Keratinocyte (primary cell): ENCODE measurements at regions not wholly inside any gene's neighbourhood (a gene's known extent, or its start where the extent isn't known, plus 50 kb on each side); places are given as distances from the start of the nearest gene placed in this dataset.

Experiments
- DNase-seq: peaks from one replicate; pipeline ENCODE4 v3.0.0-alpha.2; 2011; ENCODE audit warnings: low read depth, missing footprints, low spot score
- FAIRE-seq: peaks from 2 replicates; lab custom pipeline; 2011; peaks lifted over from hg19 to GRCh38; lab: Jason Lieb, UNC
- H2AFZ ChIP-seq: 2 replicates; pipeline ENCODE4 v1.6.0; 2012; ENCODE audit warnings: low read length, control low read depth, inconsistent platforms; ENCODE audit not compliant: control insufficient read depth
- H3K27ac ChIP-seq: 2 replicates; pipeline ENCODE4 v1.5.1; 2011; ENCODE audit warnings: low read length; ENCODE audit not compliant: control insufficient read depth, insufficient read depth
- H3K27me3 ChIP-seq: 3 replicates; pipeline ENCODE4 v1.6.0; 2011; ENCODE audit warnings: low read length; ENCODE audit not compliant: control insufficient read depth, insufficient read depth; ENCODE audit errors: extremely low read depth
- H3K36me3 ChIP-seq, 2 experiments: 2 replicates in 1 of 2; 3 replicates in 1 of 2; pipeline ENCODE4 v1.5.1; 2011; ENCODE audit warnings: low read length in 2 of 2, mild to moderate bottlenecking in 1 of 2; ENCODE audit not compliant: control insufficient read depth in 2 of 2, insufficient read depth in 2 of 2; ENCODE audit errors: extremely low read depth in 1 of 2
- H3K4me1 ChIP-seq: 3 replicates; pipeline ENCODE4 v1.5.1; 2011; ENCODE audit warnings: low read length; ENCODE audit not compliant: control insufficient read depth, insufficient read depth; ENCODE audit errors: extremely low read depth
- H3K4me2 ChIP-seq: 3 replicates; pipeline ENCODE4 v1.6.0; 2011; ENCODE audit warnings: low read depth, low read length; ENCODE audit not compliant: control insufficient read depth, insufficient read depth; ENCODE audit errors: extremely low read depth
- H3K4me3 ChIP-seq, 3 experiments: fragments of 200-600 bp in 1 of 3; sonication (generic) in 1 of 3; 2 replicates in 2 of 3; 3 replicates in 1 of 3; pipeline ENCODE4 v1.5.1; 2011 to 2016; ENCODE audit warnings: low read length in 3 of 3, mild to moderate bottlenecking in 3 of 3, control low read depth in 2 of 3, inconsistent platforms in 1 of 3, low read depth in 1 of 3, mixed read lengths in 1 of 3, mixed run types in 1 of 3, moderate library complexity in 1 of 3; ENCODE audit not compliant: control insufficient read depth in 2 of 3, insufficient read depth in 2 of 3; ENCODE audit errors: extremely low read depth in 1 of 3
- H3K79me2 ChIP-seq: 2 replicates; pipeline ENCODE4 v1.6.0; 2012; ENCODE audit warnings: low read length; ENCODE audit not compliant: control insufficient read depth, insufficient read depth
- H3K9ac ChIP-seq: 3 replicates; pipeline ENCODE4 v1.6.0; 2011; ENCODE audit warnings: low read length; ENCODE audit not compliant: control insufficient read depth, insufficient read depth; ENCODE audit errors: extremely low read depth
- H3K9me1 ChIP-seq: 3 replicates; pipeline ENCODE4 v1.6.0; 2011; ENCODE audit warnings: low read length; ENCODE audit not compliant: control insufficient read depth, insufficient read depth; ENCODE audit errors: extremely low read depth
- H3K9me3 ChIP-seq: 2 replicates; pipeline ENCODE4 v1.5.1; 2012; ENCODE audit warnings: low read depth, low read length; ENCODE audit not compliant: control insufficient read depth
- H4K20me1 ChIP-seq: 3 replicates; pipeline ENCODE4 v1.6.0; 2011; ENCODE audit warnings: low read length; ENCODE audit not compliant: control insufficient read depth, insufficient read depth; ENCODE audit errors: extremely low read depth
- CTCF ChIP-seq, 3 experiments: IDR thresholded peaks in 1 of 3; conservative IDR thresholded peaks in 1 of 3; optimal IDR thresholded peaks in 1 of 3; 2 replicates in 2 of 3; 3 replicates in 1 of 3; pipeline versions ENCODE3 to v1.5.1; 2011; ENCODE audit warnings: low read length in 3 of 3, mild to moderate bottlenecking in 3 of 3, moderate library complexity in 2 of 3, control low read depth in 1 of 3, inconsistent platforms in 1 of 3; ENCODE audit not compliant: insufficient read depth in 2 of 3; ENCODE audit errors: extremely low read depth in 1 of 3
- EZH2 ChIP-seq: IDR thresholded peaks from one replicate; pipeline ENCODE4 v1.6.1; 2012; ENCODE audit warnings: inconsistent platforms, mild to moderate bottlenecking, low read length, moderate library complexity
- dilution Hi-C: fragments of 300-500 bp; cut with MboI; formaldehyde crosslinking; loops from one replicate; pipeline ENCODE4 v1.7.0; 2020; ENCODE audit warnings: low sequenced_read_pairs; ENCODE audit not compliant: extremely low pct_ligation_motif_present

- Histone ChIP-seq H3K79me2 (no peaks in the 10 kb centered on the region), H3K4me3 (no peak overlapping the region), H3K4me1 (peaks cover 8% of the 10 kb centered on the region), H3K9me3 (peaks cover 2% of the 10 kb centered on the region), H3K9ac (no peak overlapping the region), H3K27ac (no peak overlapping the region), H2AFZ (no peak overlapping the region), H4K20me1 (no peaks in the 10 kb centered on the region), H3K4me2 (no peak overlapping the region), H3K9me1 (no peaks in the 10 kb centered on the region), H3K36me3 (no peaks in the 10 kb centered on the region), H3K27me3 (no peaks in the 10 kb centered on the region)
- DNase-seq (no peak), FAIRE-seq (no peak)
- TF ChIP-seq EZH2 (no peak), CTCF (optimal IDR thresholded peaks at IDR 0.05 in 1 of 3, IDR thresholded peaks at IDR 0.05 in 1 of 3, conservative IDR thresholded peaks at IDR 0.05 in 1 of 3; ENCODE audit: extremely low read depth in 1 of 3, insufficient read depth in 2 of 3, low read length in 3 of 3) (no peak)
- dilution Hi-C loops: no loop called here
Observed at GRCh38 chr12:75807494-75807893, 224.1 kb downstream of the PHLDA1 start.

GRCh38 chr12:75805905-75806304, 225.7 kb downstream of the PHLDA1 start:
- no peak overlapping the region for H3K4me2 ChIP-seq
- no peaks in the 10 kb centered on the region for H4K20me1 ChIP-seq
- no peak for FAIRE-seq
- no peaks in the 10 kb centered on the region for H3K36me3 ChIP-seq
- no peaks in the 10 kb centered on the region for H3K27me3 ChIP-seq
- no peak overlapping the region for H3K27ac ChIP-seq
- peaks cover 8% of the 10 kb centered on the region for H3K4me1 ChIP-seq
- no peak overlapping the region for H3K4me3 ChIP-seq
- no peak overlapping the region for H3K9ac ChIP-seq
- no peak for TF ChIP-seq CTCF (optimal IDR thresholded peaks at IDR 0.05 in 1 of 3, IDR thresholded peaks at IDR 0.05 in 1 of 3, conservative IDR thresholded peaks at IDR 0.05 in 1 of 3; ENCODE audit: extremely low read depth in 1 of 3, insufficient read depth in 2 of 3, low read length in 3 of 3)
- TF ChIP-seq EZH2: no peak
- DNase-seq: no peak
- H2AFZ ChIP-seq: no peak overlapping the region
- H3K9me3 ChIP-seq: peaks cover 2% of the 10 kb centered on the region
- no peaks in the 10 kb centered on the region for H3K9me1 ChIP-seq
- dilution Hi-C loops: no loop called here
- H3K79me2 ChIP-seq: no peaks in the 10 kb centered on the region
